MV-4-11 (cell line): ENCODE measurements at regions not wholly inside any gene's neighbourhood (a gene's known extent, or its start where the extent isn't known, plus 50 kb on each side); places are given as distances from the start of the nearest gene placed in this dataset.

ENCODE experiments used
- DNase-seq: peaks from one replicate; lab custom pipeline; 2025; lab: John Stamatoyannopoulos, UW

DNA sequence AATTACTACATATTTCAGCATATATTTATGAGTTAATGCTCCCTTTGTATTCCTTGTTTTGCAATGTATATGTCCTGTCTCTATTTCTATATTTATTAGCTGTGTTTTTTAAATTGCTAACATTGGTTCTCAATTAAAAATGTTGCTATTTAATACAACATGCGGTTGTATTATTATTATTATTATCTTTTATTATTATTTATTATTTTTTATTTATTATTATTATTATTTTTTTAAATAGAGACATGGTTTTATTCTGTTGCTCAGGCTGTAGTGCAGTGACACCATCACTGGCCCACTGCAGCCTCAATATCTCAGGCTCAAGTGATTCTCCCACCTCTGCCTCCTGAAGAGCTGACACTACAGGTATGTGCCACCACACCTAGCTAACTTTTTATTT, 1005.9 kb upstream of the ADGRL3 start:
- no peak for DNase-seq

DNA sequence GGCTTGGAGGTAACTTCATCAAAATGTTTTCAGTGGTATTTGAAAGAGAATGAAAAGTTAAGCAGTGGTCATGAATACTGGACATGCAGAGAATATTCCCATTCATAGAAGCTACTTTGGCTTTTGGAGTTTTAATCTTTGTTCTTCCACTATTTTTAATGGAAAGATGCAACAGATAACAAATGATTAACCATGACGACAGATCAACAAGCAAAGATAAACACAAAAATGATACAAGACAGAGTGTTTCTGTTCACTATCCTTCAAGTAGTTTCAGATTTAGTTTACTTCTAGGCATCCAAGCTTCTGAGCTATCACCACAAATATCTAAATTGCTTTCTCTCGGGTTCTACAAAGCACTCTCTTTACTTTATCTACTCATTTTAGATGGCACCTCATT, 1004.9 kb upstream of the ADGRL3 start:
- no peak for DNase-seq

DNA sequence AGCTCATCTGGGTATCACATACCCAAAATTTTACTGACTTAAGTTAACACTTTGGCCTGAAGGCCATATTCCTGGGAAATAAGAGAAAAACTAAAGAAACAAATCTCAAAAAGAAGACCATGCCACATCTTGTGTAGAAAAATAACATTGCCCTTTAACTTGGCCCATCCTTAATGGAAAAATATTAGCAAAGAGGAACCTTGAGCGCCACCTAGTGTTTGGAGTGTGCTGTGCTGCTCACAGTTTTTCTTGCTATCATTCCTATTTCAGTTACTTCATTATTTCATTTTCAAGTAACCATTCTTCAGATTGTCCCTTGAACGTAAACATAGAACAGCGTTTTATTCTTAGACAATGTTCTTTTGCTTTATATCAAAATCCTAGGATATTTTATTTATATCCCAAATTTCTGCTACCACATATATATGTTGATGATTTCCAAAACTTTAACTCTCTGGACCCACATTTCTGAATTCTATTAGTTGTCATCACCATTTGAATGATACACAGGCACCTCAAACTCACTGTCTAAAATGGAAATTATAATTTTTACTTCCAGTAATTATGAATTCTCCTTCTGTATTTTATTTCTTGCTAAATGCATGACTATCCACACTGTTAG, 999.0 kb upstream of the ADGRL3 start:
- DNase-seq: peak; percentile 25

DNA sequence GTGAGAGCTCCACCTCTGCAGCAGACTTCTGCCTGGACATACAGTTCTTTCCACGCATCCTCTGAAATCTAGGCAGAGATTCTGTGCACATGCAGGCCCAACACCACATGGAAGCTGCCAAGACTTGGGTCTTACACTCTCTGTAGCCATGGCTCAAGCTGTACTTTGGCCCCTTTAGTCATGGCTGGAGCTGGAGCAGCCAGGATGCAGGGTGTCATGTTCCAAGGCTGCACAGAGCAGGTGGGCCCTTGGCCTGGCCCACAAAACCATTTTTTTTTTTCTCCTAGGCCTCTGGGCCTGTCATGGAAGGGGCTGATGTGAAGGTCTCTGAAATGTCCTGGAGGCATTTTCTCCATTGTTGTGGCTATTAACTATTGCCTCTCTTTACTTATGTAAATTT, 990.5 kb upstream of the ADGRL3 start:
- no peak for DNase-seq

DNA sequence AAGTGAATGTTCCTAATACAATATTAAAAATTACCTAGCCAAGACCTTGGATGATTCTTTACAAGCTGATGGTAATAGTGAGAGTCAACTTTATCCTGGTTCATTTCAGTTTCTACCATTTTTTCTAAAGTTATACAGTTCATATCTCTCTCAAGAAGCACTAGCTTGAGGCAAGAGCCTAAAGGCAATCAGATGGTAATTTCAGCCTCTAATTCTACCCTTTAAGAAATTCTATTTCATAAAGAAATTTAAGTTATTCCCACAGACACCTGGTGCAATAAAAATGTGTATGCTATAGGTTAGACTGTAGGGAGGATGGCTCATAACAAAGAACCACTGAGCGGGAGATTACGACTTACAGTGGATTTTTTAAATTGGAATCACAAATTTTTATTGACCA, 984.2 kb upstream of the ADGRL3 start:
- no peak for DNase-seq

DNA sequence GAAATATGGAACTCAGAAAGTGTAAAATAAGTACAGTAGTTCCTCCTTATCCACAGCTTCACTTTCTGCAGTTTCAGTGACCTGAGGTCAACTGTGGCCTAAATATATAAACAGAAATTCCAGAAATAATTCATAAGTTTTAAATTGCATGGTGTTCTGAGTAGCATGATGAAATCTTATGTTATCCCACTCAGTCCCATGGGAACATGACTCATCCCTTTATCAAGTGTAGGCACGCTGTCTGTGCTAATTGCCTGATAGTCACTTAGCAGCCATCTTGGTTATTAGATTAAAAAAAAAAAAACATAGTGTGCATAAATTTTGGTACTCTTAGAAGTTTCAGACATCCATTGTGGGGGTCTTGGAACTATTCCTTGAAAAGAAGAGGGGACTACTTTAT, 983.4 kb upstream of the ADGRL3 start:
- DNase-seq: peak; percentile 59

DNA sequence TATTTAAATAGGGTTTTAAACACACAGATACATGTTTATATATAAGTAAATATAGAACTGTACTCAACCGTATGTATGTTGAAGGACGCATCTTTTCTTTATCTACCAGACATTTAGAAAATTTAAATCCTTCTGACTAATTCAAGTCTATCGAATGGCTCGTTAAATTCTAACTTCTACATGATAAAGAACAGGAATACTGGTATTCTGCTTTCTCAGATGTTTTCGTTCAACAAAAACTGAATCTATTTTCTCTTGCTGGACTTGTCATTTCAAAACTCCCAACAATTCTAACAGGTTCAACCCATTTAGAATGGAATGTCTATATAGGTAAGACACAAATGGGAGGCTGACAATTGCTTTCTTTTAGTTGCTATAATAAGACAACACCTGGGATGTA, 978.3 kb upstream of the ADGRL3 start:
- no peak for DNase-seq

DNA sequence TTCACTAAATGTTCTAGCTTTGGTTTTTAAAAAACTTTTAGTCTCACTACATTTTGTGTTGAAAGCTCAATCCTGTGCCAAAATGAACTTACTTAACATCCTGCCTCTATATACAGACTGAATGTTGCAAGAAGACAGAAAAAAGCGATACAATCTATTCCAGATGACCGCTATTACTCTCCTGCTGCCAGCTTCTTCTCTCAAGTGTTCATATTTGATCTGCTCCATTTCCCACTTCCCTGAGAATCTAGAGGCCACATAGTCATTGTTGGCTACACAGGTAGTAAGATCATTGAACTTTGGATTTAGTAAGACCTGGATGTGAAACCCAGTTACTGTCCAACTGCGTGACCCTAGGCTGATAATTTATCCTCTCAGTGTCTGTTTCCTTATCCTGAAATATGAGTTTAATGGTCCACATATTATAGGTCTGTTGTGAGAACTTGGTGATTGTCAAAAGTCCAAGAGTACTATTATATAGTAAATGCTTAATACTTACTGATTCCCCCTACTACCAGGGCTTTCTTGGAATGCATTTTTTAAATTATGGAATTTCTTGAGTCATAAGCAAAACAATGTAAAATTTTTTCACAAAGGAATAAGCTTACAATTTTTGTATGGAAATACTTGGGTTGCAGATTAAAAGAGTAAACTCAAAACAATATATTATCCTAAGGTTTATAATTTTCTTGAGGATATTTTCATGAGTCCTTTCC, 976.8 kb upstream of the ADGRL3 start:
- DNase-seq: peak; percentile 14

DNA sequence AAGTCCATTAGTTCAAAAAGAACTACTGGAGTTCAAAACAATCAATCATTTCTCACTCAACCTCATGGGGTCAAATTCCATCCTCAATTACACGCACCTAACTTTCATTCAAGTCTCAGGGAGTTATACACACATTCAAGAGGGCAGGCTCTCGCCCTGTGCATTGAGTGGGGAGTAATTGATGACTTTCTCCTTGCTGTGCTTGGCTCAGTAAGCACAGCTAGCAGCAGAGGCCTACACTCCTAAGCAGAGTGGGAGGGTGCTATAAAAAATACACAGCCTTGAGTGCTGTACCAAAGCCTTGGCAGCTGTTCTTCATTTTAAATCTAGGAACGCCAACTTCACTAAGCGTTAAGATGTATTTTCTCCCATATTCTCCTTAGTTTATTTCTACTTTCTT, 958.3 kb upstream of the ADGRL3 start:
- no peak for DNase-seq

DNA sequence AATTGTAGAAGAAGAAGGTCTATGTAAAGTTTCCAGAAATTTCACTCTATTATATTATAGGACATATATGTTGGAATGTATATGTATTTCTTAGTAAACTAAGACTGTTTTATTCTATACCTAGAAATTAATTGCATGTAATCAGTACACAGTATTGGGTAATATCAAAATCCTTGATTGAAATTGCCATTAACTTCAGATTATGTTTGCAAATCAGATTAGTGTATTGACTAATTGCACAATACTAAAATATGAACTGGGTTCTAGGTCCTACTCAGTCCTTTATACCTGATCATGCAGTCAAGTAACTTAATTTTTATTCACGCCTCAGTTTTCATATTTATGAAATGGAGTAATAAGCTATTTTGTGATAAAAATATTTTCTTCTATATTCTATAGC, 950.3 kb upstream of the ADGRL3 start:
- no peak for DNase-seq

DNA sequence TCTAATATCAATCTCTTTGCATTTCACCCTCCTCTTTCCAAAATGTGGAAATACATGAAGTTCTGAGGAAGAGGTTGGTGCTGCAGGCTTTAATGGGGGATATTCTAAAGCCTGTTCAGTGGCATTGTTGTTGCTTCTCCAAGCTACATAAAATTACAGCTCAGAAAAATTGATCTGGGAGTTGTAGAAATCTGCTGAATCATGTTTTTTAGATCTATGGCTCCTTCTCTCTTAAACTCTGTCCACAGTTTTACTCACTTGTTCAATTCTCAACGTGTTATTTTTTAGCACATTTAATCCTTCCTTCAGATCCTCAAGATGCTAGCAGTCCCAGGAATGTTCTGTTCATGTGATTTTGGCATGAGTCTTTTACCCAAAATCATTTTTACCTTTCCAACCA, 949.5 kb upstream of the ADGRL3 start:
- no peak for DNase-seq

DNA sequence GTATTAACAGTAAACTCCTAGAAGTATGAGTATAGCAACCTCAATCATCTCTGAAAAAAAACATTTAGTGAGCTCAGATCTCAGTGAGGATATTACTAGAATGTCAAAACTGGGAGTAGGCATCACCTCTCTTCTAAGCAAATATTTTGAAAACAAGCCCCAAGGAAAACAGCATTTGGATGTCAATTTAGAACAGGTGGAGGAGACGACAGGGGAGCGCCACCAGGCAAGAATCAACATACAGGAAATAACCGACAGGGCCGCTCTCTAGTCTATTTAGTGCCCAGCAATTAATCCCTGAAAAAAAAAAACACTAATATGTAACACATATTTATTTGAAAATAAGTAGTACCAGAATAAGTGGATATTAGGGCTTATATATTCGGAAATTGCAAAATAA, 940.3 kb upstream of the ADGRL3 start:
- DNase-seq: no peak

DNA sequence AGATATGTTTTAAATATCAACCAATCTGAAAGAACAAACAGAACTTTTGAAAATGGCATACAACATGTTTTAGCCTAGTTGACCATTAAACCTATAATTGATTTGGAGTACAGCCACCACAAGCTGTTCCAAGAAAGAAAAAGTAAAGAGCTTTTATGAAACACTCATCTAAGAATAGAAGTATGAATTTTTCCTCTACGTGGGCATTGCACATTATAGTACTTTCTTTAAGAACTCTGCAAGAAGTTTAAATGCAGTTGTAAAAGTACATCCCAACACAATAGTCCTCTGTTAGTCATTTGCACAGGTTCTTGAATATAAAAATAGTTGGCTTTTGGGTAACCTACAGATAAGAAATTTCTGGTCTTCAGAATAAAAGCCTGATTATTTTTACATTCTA, 933.6 kb upstream of the ADGRL3 start:
- no peak for DNase-seq

DNA sequence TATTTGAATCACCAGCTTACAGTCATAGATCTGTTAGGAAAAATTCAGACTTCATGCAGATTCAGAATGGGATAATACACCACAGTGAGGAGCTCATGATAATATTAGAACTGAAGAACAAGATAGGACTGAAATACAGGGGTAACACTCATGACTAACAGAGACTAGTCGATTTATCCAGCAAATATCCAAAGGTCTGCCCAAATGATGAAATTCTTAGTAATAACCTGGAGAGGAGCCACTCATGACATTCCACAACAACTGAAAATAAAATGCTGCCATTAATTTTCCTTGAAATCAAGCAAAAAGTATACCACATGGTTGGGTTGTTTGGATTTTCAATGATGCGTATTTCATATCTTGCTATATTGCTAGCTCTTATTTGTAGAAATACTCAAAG, 903.7 kb upstream of the ADGRL3 start:
- no peak for DNase-seq

DNA sequence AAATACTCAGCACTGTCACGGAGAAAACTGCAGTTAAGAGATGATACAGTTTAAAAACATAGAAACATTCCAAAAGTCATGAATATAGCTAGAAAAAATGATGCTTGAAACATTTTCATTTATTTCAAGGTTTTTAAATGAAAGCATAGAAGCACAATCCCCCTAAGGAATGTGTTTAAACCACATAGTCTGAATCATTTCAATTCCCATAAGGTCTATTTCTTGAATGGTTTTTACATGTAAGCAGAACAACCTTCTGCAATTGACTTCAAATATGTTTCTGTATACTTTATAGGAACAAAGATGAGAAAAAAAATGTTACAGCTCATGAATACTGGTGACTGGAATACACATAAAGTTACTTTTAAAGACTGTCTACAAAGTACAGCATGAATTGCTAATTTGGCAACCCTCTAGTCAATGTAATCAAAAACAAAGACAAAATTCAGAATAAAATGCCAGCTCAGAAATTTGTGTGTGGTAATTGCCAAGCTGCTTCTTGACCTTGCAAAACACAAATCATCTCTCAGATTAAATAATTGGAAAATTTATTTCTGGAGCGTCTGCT, 886.4 kb upstream of the ADGRL3 start:
- no peak for DNase-seq

DNA sequence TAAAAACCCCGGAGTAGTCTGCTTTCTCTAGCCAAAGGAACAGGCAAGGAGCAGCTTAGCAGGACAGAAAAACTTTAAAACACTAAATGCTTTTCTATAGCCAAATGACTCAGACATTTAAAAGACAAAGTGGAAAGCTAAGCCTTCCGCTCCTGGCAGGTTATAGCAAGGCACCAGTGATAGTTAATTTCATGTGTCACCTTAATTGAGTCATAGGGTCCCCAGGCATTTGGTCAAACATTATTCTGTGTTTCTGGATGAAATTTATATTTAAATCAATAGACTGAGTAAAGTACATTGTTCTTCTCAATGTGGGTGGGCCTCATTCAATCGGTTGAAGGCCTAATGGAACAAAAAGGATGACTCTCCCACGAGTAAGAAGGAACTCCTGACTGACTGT, 885.7 kb upstream of the ADGRL3 start:
- no peak for DNase-seq

DNA sequence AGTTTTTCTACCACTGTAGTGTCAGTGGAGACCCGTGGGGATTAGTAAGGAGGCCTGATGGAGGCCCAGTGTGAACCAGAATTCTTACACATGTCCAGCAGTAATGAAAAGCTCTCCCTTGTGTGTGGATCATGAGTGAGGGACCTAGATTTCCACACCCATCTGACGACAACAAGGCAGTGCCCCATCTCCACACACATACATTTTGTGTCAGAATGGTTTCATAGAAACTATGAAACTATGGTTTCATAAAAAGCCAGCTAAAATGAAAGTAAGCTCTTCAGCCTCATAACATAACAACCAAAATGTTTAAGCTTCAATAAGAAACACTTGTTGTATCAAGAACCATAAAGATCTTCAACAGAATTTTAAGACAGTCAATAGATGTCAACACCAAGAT, 884.5 kb upstream of the ADGRL3 start:
- DNase-seq: no peak

DNA sequence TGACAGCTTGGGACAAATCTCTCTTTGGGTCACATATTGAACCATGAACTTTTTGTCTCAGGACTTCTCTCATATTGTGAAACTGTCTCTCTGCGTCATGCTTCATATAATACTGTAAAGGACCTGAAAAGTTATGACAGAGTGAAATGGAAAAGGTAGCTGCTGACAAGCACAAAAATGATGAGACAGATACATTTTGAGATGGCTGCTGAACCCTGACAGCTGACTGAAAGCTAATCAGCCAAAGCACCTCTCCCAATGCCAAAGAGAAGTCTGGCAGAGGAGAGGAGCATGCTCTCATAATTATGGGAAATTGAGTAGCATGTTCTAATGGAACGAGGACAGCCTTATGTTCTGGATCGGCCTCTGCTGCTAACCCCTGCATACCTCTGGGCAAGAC, 873.4 kb upstream of the ADGRL3 start:
- DNase-seq: no peak

DNA sequence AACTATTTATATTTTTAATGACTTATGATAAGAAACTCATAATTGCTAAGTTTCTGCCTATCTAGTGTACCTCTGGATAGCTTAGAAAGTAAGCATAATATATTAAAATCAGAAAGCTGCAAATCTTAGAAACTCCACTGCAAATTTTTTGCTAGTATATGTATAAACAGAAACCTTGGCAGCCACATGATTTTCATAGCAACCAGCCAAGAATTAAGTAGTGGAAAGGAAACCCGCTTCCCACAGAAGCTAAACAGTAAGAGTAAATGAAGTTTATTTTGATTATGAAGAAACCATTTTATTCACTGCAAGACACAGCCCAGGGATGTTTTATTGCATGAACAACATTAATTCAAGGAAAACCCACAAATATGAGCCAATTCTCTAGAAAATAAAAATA, 872.5 kb upstream of the ADGRL3 start:
- no peak for DNase-seq

DNA sequence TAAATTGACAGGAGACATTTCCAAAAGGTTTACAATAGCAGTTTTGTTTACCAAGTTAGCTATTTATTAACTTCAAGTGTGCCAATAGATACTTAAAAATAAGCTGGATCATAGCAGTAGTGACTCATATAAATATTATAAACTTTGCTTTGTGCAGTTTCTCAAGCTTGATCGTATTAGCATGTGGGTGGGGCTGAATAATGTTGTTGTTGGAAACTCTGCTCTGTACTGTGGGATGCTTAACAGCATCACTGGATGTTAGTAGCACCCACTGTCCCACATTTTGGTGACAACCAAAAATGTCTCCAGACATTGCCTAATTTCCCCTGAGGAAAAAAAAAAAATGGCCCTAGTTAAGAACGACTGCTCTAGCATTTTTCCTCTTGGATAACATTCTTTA, 855.2 kb upstream of the ADGRL3 start:
- no peak for DNase-seq

DNA sequence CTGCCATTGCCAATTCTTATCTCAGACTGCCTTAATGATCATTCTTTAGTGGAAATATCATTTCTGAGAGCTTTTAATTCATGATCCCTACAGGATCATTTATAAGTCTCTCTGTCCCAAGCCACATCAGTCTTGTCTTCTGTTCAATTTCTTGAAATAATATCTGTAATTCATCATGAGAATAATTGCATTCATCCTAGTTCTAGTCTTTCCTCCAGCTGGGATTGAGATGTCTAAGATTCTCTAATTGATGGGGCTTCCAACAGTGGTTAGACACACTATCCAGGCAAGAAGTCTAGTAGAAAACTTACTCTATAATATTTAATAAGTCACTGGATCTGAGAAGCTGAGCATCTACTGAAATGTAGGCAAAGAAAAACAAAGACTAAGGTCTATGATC, 854.7 kb upstream of the ADGRL3 start:
- no peak for DNase-seq

DNA sequence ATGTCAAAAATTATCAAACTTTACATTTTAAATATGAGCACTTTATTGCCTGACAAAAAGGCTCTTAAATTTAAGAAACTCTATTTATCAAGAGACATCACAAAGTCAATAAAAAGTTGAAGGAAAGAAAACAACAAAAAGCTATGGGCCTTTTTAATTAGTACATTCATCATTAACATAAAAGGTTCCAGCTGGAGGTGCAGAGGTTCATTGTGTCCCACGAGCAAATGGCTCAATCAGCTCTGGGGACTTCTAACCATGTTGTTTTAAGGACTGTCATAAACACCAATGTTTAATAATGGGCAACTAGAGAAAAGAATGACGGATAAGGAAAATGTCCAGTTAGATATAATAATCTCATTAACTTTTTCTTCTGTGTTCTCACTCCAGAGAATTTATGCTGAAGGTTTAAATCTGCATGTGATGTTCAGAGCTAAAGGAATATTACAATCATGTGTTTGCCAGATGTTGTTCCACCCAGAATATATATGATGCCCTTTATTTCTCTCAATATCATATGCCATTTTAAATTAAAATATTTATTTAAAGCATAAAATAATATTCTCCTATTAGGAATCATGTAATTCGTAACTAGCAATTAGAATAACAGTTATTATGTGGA, 840.3 kb upstream of the ADGRL3 start:
- no peak for DNase-seq

DNA sequence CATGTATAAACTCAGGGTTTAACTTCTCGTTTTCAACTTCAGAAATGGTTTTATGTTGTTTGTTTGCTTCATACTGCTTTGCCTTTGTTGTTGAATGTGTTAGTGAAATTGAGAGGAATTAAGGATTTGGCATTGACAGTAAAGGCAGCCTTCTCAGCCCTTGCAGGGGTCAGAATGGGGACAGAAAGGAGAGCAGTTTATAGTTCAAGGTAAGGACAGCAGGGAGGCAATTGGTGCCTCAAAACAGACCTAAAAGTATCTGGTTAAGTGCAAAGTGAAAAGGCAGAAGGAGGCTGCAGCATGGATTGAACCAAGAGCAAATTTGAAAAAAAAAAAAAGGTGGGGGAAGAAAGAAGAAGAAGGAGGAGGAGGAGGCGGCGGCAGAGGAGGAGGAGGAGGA, 835.0 kb upstream of the ADGRL3 start:
- no peak for DNase-seq
